ENCODE measurements at regions not wholly inside any gene's neighbourhood (a gene's known extent, or its start where the extent isn't known, plus 50 kb on each side); places are given as distances from the start of the nearest gene placed in this dataset.

DNA sequence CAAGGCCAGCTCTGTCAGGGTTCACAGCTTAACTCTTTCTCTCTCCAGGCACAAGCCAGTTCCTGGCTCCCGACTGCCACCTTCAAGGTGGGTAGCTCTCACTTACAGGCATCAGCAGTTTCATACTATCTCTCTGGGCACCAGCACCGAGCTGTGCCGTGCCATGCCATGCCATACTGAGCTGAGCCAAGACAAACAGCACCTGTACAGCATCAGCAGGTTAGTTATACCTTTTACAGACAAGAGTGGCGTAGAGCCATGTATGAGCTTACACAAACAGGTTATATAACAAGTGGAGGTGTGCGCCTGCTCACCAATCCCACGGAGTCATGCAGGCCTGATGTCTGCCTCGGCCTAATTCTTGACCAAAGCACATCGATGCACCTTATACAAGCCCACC, 1098.7 kb downstream of the AACS start:
- Mint-ChIP-seq H3K9me3 (peaks cover 7 to 18% of the 10 kb centered on the region in 2 donors), H3K4me1 (no peaks in the 10 kb centered on the region), H3K27me3 (ENCODE audit: low read depth in 2 of 2) (no peaks in the 10 kb centered on the region), H3K4me3 (no peak overlapping the region), H3K36me3 (no peaks in the 10 kb centered on the region), H3K27ac (no peak overlapping the region)
- H3K9me3 ChIP-seq (ENCODE audit: control insufficient read depth, insufficient read depth, low read length), result peaks cover 4% of the 10 kb centered on the region
- no peaks in the 10 kb centered on the region for H3K27me3 ChIP-seq (ENCODE audit: control insufficient read depth, insufficient read depth, low read length)
- TF ChIP-seq, protein P1, sequence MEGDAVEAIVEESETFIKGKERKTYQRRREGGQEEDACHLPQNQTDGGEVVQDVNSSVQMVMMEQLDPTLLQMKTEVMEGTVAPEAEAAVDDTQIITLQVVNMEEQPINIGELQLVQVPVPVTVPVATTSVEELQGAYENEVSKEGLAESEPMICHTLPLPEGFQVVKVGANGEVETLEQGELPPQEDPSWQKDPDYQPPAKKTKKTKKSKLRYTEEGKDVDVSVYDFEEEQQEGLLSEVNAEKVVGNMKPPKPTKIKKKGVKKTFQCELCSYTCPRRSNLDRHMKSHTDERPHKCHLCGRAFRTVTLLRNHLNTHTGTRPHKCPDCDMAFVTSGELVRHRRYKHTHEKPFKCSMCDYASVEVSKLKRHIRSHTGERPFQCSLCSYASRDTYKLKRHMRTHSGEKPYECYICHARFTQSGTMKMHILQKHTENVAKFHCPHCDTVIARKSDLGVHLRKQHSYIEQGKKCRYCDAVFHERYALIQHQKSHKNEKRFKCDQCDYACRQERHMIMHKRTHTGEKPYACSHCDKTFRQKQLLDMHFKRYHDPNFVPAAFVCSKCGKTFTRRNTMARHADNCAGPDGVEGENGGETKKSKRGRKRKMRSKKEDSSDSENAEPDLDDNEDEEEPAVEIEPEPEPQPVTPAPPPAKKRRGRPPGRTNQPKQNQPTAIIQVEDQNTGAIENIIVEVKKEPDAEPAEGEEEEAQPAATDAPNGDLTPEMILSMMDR (IDR thresholded peaks at IDR 0.05), result no peak
- no peak overlapping the region for H3K4me3 ChIP-seq (ENCODE audit: low read length)
- DNase-seq, result no peak
- no peaks in the 10 kb centered on the region for H3K4me1 ChIP-seq (ENCODE audit: control insufficient read depth, insufficient read depth, low read length)
- intact Hi-C loops (cut with micrococcal nuclease), result no loop called here
- WGBS (ENCODE audit: insufficient coverage), result 84% methylated on average over 8 of the region's 8 CpGs
- H3K36me3 ChIP-seq (ENCODE audit: control insufficient read depth, insufficient read depth, low read length), result no peaks in the 10 kb centered on the region
- H3K27ac ChIP-seq (ENCODE audit: low read length), result no peak overlapping the region
- no peak for ATAC-seq

DNA sequence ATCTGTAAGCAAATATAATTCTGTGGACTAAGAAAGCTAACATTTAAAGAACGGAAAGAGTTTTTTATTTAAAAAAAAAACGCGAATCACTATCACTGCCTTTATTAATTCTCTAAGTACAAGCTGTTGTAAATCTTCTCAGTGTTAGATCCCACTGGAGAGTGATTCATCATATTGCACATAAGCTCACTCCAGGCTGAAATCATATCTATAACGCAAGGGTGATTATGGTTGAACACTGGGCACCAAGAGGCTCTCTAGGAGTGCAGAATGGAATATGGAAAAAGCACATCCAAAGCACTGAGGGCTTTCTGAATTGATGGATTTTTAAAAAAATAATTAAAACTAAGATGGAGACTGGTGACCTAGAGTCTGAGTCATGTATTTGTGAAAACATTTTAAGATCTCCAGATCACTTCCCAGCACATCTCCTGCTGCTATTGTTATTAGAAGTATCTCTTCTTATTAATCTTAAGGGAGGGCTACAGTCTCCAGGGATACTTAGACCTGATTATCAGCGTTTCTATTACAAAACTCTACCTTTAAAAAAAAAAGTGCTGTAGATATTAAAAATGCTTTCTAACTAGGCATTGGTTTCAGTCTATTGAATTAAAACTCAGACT, 1106.8 kb downstream of the AACS start:
- intact Hi-C loops (cut with micrococcal nuclease), result no loop called here
- Mint-ChIP-seq H3K4me3 (no peak overlapping the region), H3K9me3 (peaks cover 8 to 9% of the 10 kb centered on the region in 2 donors), H3K27ac (no peak overlapping the region), H3K36me3 (no peaks in the 10 kb centered on the region), H3K27me3 (ENCODE audit: low read depth in 2 of 2) (no peaks in the 10 kb centered on the region), H3K4me1 (no peaks in the 10 kb centered on the region)
- no peaks in the 10 kb centered on the region for H3K4me1 ChIP-seq (ENCODE audit: control insufficient read depth, insufficient read depth, low read length)
- WGBS (ENCODE audit: insufficient coverage), result 73% methylated on average over 1 of the region's 5 CpGs
- H3K4me3 ChIP-seq (ENCODE audit: low read length), result no peak overlapping the region
- ATAC-seq (no peak), DNase-seq (no peak)
- TF ChIP-seq, protein P1 (IDR thresholded peaks at IDR 0.05), result no peak
- H3K9me3 ChIP-seq (ENCODE audit: control insufficient read depth, insufficient read depth, low read length), result peaks cover 4% of the 10 kb centered on the region
- H3K36me3 ChIP-seq (ENCODE audit: control insufficient read depth, insufficient read depth, low read length), result no peaks in the 10 kb centered on the region
- H3K27ac ChIP-seq (ENCODE audit: low read length), result no peak overlapping the region
- H3K27me3 ChIP-seq (ENCODE audit: control insufficient read depth, insufficient read depth, low read length), result no peaks in the 10 kb centered on the region

DNA sequence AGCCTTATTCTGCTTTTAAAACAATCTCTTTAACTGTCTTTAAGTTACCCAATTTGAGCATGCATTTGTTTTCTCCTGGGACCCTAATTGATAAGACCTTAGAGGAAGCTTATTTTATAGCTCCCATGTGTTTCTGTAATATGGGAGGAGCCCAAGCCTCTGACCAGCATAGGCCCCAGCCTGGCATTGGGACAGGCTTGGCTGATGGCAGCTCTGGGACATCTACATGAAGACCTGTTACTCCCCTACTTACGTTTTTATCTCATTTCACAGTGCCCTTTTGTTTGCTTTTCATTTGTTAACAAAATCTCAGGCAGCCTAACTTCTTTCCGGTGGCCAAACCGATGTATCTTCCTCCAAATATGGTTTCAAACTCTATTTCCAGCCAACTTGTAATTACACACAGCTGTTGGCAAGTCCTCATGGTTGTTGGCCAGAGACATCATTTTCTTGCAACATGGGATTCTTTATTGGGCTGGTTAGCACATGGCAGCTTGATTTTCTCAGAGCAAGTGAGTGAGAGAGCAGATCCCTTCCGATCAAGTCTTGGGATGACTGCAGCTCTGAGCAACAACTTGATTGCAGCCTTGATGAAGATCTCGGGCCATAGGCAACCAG, 1117.5 kb downstream of the AACS start:
- peaks cover 13% of the 10 kb centered on the region for H3K36me3 Mint-ChIP-seq
- WGBS (ENCODE audit: insufficient coverage), result 85% methylated on average over 5 of the region's 5 CpGs
- no peak overlapping the region for H3K27ac Mint-ChIP-seq
- H3K4me1 Mint-ChIP-seq, result peaks cover 0 to 4% of the 10 kb centered on the region in 2 donors
- intact Hi-C loops (cut with micrococcal nuclease), result no loop called here
- ATAC-seq (no peak), DNase-seq (no peak)
- peaks cover 9 to 16% of the 10 kb centered on the region in 2 donors for H3K9me3 Mint-ChIP-seq
- H3K27me3 ChIP-seq (ENCODE audit: control insufficient read depth, insufficient read depth, low read length), result no peaks in the 10 kb centered on the region
- H3K36me3 ChIP-seq (ENCODE audit: control insufficient read depth, insufficient read depth, low read length), result no peaks in the 10 kb centered on the region
- H3K4me3 ChIP-seq (ENCODE audit: low read length), result no peak overlapping the region
- no peak overlapping the region for H3K4me3 Mint-ChIP-seq
- H3K9me3 ChIP-seq (ENCODE audit: control insufficient read depth, insufficient read depth, low read length), result peaks cover 15% of the 10 kb centered on the region
- no peak overlapping the region for H3K27ac ChIP-seq (ENCODE audit: low read length)
- TF ChIP-seq, protein P1 (IDR thresholded peaks at IDR 0.05), result no peak
- no peaks in the 10 kb centered on the region for H3K27me3 Mint-ChIP-seq (ENCODE audit: low read depth in 2 of 2)
- no peaks in the 10 kb centered on the region for H3K4me1 ChIP-seq (ENCODE audit: control insufficient read depth, insufficient read depth, low read length)

DNA sequence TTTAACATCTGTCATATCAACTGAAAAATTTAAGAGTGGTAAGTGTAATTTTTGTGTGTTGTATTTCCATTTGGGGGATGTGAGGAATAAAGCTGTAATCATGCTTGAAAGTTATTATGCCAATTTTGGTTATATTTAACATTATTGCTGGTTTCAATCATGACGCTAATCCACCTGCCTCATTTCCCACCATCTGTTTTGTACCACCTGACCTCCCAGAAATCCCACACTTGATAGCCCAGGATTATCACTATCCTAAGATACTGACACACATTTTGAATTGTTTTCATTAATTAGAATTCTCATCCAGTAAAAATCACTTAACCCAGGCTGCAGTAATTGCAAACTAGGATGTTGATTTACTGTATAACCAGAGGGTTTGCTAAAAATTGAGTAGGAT, 1119.8 kb downstream of the AACS start:
- Histone ChIP-seq H3K4me1 (ENCODE audit: control insufficient read depth, insufficient read depth, low read length) (no peaks in the 10 kb centered on the region), H3K27ac (ENCODE audit: low read length) (no peak overlapping the region), H3K9me3 (ENCODE audit: control insufficient read depth, insufficient read depth, low read length) (peaks cover 15% of the 10 kb centered on the region), H3K27me3 (ENCODE audit: control insufficient read depth, insufficient read depth, low read length) (no peaks in the 10 kb centered on the region), H3K36me3 (ENCODE audit: control insufficient read depth, insufficient read depth, low read length) (no peaks in the 10 kb centered on the region), H3K4me3 (ENCODE audit: low read length) (no peak overlapping the region)
- H3K4me3 Mint-ChIP-seq, result no peak overlapping the region
- TF ChIP-seq, protein P1 (IDR thresholded peaks at IDR 0.05), result no peak
- peaks cover 0 to 2% of the 10 kb centered on the region in 2 donors for H3K4me1 Mint-ChIP-seq
- 100% methylated on average over 1 of the region's 1 CpG for WGBS (ENCODE audit: insufficient coverage)
- H3K27me3 Mint-ChIP-seq (ENCODE audit: low read depth in 2 of 2), result peaks cover 0 to 3% of the 10 kb centered on the region in 2 donors
- intact Hi-C loops (cut with micrococcal nuclease), result no loop called here
- peaks cover 16% of the 10 kb centered on the region for H3K36me3 Mint-ChIP-seq
- DNase-seq (no peak), ATAC-seq (no peak)
- H3K27ac Mint-ChIP-seq, result no peak overlapping the region
- peaks cover 10 to 15% of the 10 kb centered on the region in 2 donors for H3K9me3 Mint-ChIP-seq

All from natural killer cell (primary cell).